HepG2 (cell line): ENCODE measurements at regions not wholly inside any gene's neighbourhood (a gene's known extent, or its start where the extent isn't known, plus 50 kb on each side); places are given as distances from the start of the nearest gene placed in this dataset.

ENCODE experiments used
- ATAC-seq: fragments of 200-7000 bp; cut with Tn5 transposase; 3 replicates; pipeline ENCODE4 v1.9.1; 2020; ENCODE audit warnings: mild to moderate bottlenecking, moderate library complexity
- BruUV-seq: library from RNA; stranded (reverse); fragments of 400-500 nt; replicated peaks from 2 replicates; lab custom pipeline; 2021; lab: Mats Ljungman, UMichigan
- CTCF ChIA-PET: fragments of 300-600 bp; formaldehyde crosslinking; extraction: SDS; loops from one replicate; lab custom pipeline; 2021; ENCODE audit warnings: low total read pairs, inconsistent platforms, low intra/inter-chr PET ratio; lab: Yijun Ruan, JAX
- POLR2A ChIA-PET: fragments of 350-600 bp; sonication (Branson Sonifier 250); formaldehyde crosslinking; loops from one replicate; lab custom pipeline; 2020; ENCODE audit warnings: antibody characterized with exemption, inconsistent platforms; lab: Yijun Ruan, JAX
- DNase-seq: peaks from one replicate; pipeline ENCODE4 v3.0.0-alpha.2; 2015; ENCODE audit warnings: low spot score
- FAIRE-seq: peaks from 3 replicates; lab custom pipeline; 2011; peaks lifted over from hg19 to GRCh38; lab: Jason Lieb, UNC
- H2AFZ ChIP-seq: one replicate; pipeline ENCODE4 v1.6.1; 2011; ENCODE audit warnings: low read length, inconsistent platforms
- H3K27ac ChIP-seq: fragments of 300-600 bp; 3 replicates; pipeline ENCODE4 v1.8.0; 2011; ENCODE audit warnings: mixed run types, mild to moderate bottlenecking, mixed read lengths, low read length, inconsistent platforms; ENCODE audit not compliant: insufficient read depth; ENCODE audit errors: extremely low read length
- H3K27me3 ChIP-seq, 2 experiments: fragments of 200-600 bp in 1 of 2; 2 replicates in 1 of 2; 3 replicates in 1 of 2; pipeline versions ENCODE4 v1.6.0 to v1.8.0; 2011; ENCODE audit warnings: low read length in 2 of 2, mild to moderate bottlenecking in 2 of 2, moderate library complexity in 2 of 2, inconsistent platforms in 1 of 2; ENCODE audit not compliant: insufficient read depth in 2 of 2, control insufficient read depth in 1 of 2
- H3K36me3 ChIP-seq, 2 experiments: fragments of 200-600 bp in 1 of 2; replicated peaks in 1 of 2; 2 replicates in 1 of 2; 3 replicates in 1 of 2; pipeline versions ENCODE4 v1.5.1 to v1.8.0; 2011; ENCODE audit warnings: low read length in 2 of 2, inconsistent platforms in 1 of 2; ENCODE audit not compliant: insufficient read depth in 2 of 2, control insufficient read depth in 1 of 2
- H3K4me1 ChIP-seq: 2 replicates; pipeline ENCODE4 v1.5.1; 2012; ENCODE audit warnings: low read length, inconsistent platforms; ENCODE audit not compliant: insufficient read depth
- H3K4me2 ChIP-seq: 2 replicates; pipeline ENCODE4 v1.6.0; 2011; ENCODE audit warnings: low read depth, low read length, inconsistent platforms
- H3K4me3 ChIP-seq, 3 experiments: fragments of 200-600 bp in 1 of 3; sonication (generic), shearing (Covaris generic) in 1 of 3; replicated peaks in 1 of 3; 2 replicates each; pipeline ENCODE4 v1.5.1; 2011 to 2016; ENCODE audit warnings: low read length in 3 of 3, inconsistent platforms in 2 of 3, low read depth in 2 of 3, mild to moderate bottlenecking in 2 of 3, control low read depth in 1 of 3, mixed read lengths in 1 of 3; ENCODE audit not compliant: insufficient read depth in 1 of 3
- H3K79me2 ChIP-seq: one replicate; pipeline ENCODE4 v1.6.1; 2011; ENCODE audit warnings: low read length, inconsistent platforms; ENCODE audit not compliant: insufficient read depth
- H3K9ac ChIP-seq: 2 replicates; pipeline ENCODE4 v1.6.0; 2011; ENCODE audit warnings: mild to moderate bottlenecking, low read depth, low read length, inconsistent platforms; ENCODE audit not compliant: insufficient read depth
- H3K9me3 ChIP-seq: 2 replicates; pipeline ENCODE4 v1.5.1; 2012; ENCODE audit warnings: mild to moderate bottlenecking, low read length
- H4K20me1 ChIP-seq: 2 replicates; pipeline ENCODE4 v1.6.0; 2011; ENCODE audit warnings: inconsistent platforms, mild to moderate bottlenecking, low read length, moderate library complexity; ENCODE audit not compliant: insufficient read depth
- CCAR2 ChIP-seq: fragments of 200-400 bp; formaldehyde crosslinking; optimal IDR thresholded peaks from 2 replicates; pipeline ENCODE3; 2018; ENCODE audit warnings: low read depth, mild to moderate bottlenecking, low read length, moderate library complexity
- EZH2 ChIP-seq: conservative IDR thresholded peaks from 2 replicates; pipeline ENCODE4 v1.6.1; 2012; ENCODE audit warnings: mild to moderate bottlenecking, low read depth, low read length, moderate library complexity
- HNRNPUL1 ChIP-seq: fragments of 200-400 bp; formaldehyde crosslinking; IDR thresholded peaks from 2 replicates; pipeline ENCODE4 v1.6.1; 2017; ENCODE audit warnings: low read depth, mild to moderate bottlenecking, low read length, moderate library complexity
- HOXA5 ChIP-seq: sonication (generic); formaldehyde crosslinking; IDR thresholded peaks from 2 replicates; pipeline ENCODE4 v1.4.0; 2020; ENCODE audit warnings: missing genetic modification reagents
- HOXD1 ChIP-seq: sonication (generic); formaldehyde crosslinking; IDR thresholded peaks from 2 replicates; pipeline ENCODE4 v1.5.0; 2020; ENCODE audit warnings: missing genetic modification reagents
- MAFK ChIP-seq, 2 experiments: IDR thresholded peaks in 1 of 2; conservative IDR thresholded peaks in 1 of 2; 2 replicates each; pipeline ENCODE4 v1.6.1; 2011; ENCODE audit warnings: improper control_type of control experiment in 2 of 2, low read length in 2 of 2
- MEIS1 ChIP-seq: sonication (generic); formaldehyde crosslinking; IDR thresholded peaks from 2 replicates; pipeline ENCODE4 v1.9.0; 2021; ENCODE audit warnings: mild to moderate bottlenecking, missing genetic modification reagents, moderate library complexity, borderline replicate concordance
- POLR2A ChIP-seq, 2 experiments: IDR thresholded peaks; 2 replicates each; pipeline ENCODE4 v1.6.1; 2011; ENCODE audit warnings: low read depth in 2 of 2, low read length in 2 of 2, mild to moderate bottlenecking in 1 of 2, moderate library complexity in 1 of 2; ENCODE audit not compliant: insufficient read depth in 1 of 2
- YEATS4 ChIP-seq: sonication (generic); formaldehyde crosslinking; IDR thresholded peaks from 2 replicates; pipeline ENCODE4 v1.4.0; 2020; ENCODE audit warnings: missing genetic modification reagents, borderline replicate concordance
- ZNF468 ChIP-seq: sonication (generic); formaldehyde crosslinking; IDR thresholded peaks from 2 replicates; pipeline ENCODE4 v1.8.0; 2022; ENCODE audit warnings: mild to moderate bottlenecking, moderate library complexity, missing genetic modification reagents
- ZNF572 ChIP-seq: sonication (generic); formaldehyde crosslinking; IDR thresholded peaks from 2 replicates; pipeline ENCODE4 v1.5.1; 2020; ENCODE audit warnings: mild to moderate bottlenecking, missing genetic modification reagents
- ZNF619 ChIP-seq: sonication (generic); formaldehyde crosslinking; IDR thresholded peaks from 2 replicates; pipeline ENCODE4 v1.4.0; 2020; ENCODE audit warnings: mild to moderate bottlenecking, missing genetic modification reagents
- ZNF891 ChIP-seq: sonication (generic); formaldehyde crosslinking; IDR thresholded peaks from 2 replicates; pipeline ENCODE4 v1.5.0; 2020; ENCODE audit warnings: mild to moderate bottlenecking, missing genetic modification reagents
- WGBS: methylation state at CpG from one replicate; pipeline ENCODE4 v1.1.6; 2017; ENCODE audit warnings: low lambda C conversion rate; 5-methylcytosine and 5-hydroxymethylcytosine counted together
- in situ Hi-C: cut with HindIII; loops from 2 replicates; pipeline ENCODE4 v1.10.0; 2017; ENCODE audit warnings: low pct_unique_long_range_greater_than_20kb; ENCODE audit not compliant: extremely low pct_ligation_motif_present
- intact Hi-C: fragments of 100-400 bp; cut with micrococcal nuclease; formaldehyde crosslinking; loops from one replicate; pipeline ENCODE4 v1.10.0; 2022; ENCODE audit not compliant: unreplicated experiment
- TF ChIP-seq, protein P1 (sequence below): IDR thresholded peaks from 2 replicates; pipeline ENCODE4 v1.6.1; 2016; ENCODE audit warnings: missing compliant biosample characterization, missing genetic modification reagents, borderline replicate concordance
- TF ChIP-seq, protein P2 (sequence below): sonication (generic); formaldehyde crosslinking; IDR thresholded peaks from 2 replicates; pipeline ENCODE4 v1.4.0; 2020; ENCODE audit warnings: missing genetic modification reagents, low read depth, mild to moderate bottlenecking, borderline replicate concordance
- TF ChIP-seq, protein P3 (sequence below): IDR thresholded peaks from 2 replicates; pipeline ENCODE4 v1.6.1; 2016; ENCODE audit warnings: mild to moderate bottlenecking, missing biosample characterization, missing genetic modification reagents

DNA sequence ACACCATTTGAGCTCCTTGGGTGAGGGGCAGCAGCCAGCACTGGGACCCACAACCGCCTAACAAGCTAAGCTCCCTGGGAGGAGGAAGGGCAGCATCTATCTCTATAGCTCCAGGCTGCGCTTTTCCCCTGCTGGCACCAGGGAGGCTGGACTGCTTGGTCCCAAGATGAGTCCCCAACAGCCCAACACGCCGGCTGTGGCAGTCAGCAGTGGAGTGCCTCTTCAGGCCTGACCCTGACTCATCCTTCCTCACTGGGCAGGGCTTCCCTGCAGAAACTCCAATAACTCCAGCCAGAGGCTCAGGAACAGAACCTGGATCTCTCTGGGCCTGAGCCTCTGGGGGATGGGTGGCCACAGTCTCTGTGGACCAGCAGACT is 113.7 kb upstream of the ADAMTS16 start:
- no peak for TF ChIP-seq HOXD1 (CRISPR knock-in tag)
- no peak for TF ChIP-seq YEATS4 (CRISPR knock-in tag)
- TF ChIP-seq ZNF572 (CRISPR knock-in tag) = no peak
- TF ChIP-seq MAFK (conservative IDR thresholded peaks at IDR 0.05 in 1 of 2, IDR thresholded peaks at IDR 0.05 in 1 of 2; ENCODE audit: low read length in 2 of 2) = no peak
- TF ChIP-seq ZNF468 (CRISPR knock-in tag) = no peak
- TF ChIP-seq, protein P1, sequence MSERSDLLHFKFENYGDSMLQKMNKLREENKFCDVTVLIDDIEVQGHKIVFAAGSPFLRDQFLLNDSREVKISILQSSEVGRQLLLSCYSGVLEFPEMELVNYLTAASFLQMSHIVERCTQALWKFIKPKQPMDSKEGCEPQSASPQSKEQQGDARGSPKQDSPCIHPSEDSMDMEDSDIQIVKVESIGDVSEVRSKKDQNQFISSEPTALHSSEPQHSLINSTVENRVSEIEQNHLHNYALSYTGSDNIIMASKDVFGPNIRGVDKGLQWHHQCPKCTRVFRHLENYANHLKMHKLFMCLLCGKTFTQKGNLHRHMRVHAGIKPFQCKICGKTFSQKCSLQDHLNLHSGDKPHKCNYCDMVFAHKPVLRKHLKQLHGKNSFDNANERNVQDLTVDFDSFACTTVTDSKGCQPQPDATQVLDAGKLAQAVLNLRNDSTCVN (CRISPR knock-in tag) = no peak
- no peak for TF ChIP-seq HOXA5
- no peak for TF ChIP-seq MEIS1
- no peak for TF ChIP-seq POLR2A (IDR thresholded peaks at IDR 0.05; ENCODE audit: insufficient read depth in 1 of 2, low read depth in 2 of 2, low read length in 2 of 2)
- no peak for TF ChIP-seq HNRNPUL1
- TF ChIP-seq, protein P2, sequence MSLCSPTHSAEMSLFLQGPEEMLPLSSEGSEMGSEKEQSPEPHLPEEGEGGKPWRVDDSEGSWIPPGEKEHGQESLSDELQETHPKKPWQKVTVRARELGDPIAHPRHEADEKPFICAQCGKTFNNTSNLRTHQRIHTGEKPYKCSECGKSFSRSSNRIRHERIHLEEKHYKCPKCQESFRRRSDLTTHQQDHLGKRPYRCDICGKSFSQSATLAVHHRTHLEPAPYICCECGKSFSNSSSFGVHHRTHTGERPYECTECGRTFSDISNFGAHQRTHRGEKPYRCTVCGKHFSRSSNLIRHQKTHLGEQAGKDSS (CRISPR knock-in tag) = no peak
- TF ChIP-seq, protein P3, sequence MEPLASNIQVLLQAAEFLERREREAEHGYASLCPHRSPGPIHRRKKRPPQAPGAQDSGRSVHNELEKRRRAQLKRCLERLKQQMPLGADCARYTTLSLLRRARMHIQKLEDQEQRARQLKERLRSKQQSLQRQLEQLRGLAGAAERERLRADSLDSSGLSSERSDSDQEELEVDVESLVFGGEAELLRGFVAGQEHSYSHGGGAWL (CRISPR knock-in tag) = no peak
- TF ChIP-seq CCAR2 = no peak
- no peak for TF ChIP-seq EZH2
- TF ChIP-seq ZNF619 (CRISPR knock-in tag) = no peak
- no peak for TF ChIP-seq ZNF891
- TF ChIP-seq, all 625 proteins: peak for 0
- no peaks in the 10 kb centered on the region for H4K20me1 ChIP-seq
- ATAC-seq (peak; percentile 67), FAIRE-seq (no peak), DNase-seq (no peak)
- peaks cover 8% of the 10 kb centered on the region for H3K4me1 ChIP-seq
- H3K79me2 ChIP-seq = no peaks in the 10 kb centered on the region
- no peaks in the 10 kb centered on the region for H3K36me3 ChIP-seq
- peak overlapping the region; percentile 82; the same call in 1 of the 2 replicates for H3K4me2 ChIP-seq
- BruUV-seq = no TSS peak
- WGBS = 38% methylated on average over 3 of the region's 4 CpGs
- H3K9me3 ChIP-seq = no peaks in the 10 kb centered on the region
- no peak overlapping the region for H3K27ac ChIP-seq
- peak overlapping the region in 1 of 3 experiments; percentile 76; a peak in 1 of 6 replicates for H3K4me3 ChIP-seq
- intact Hi-C loops (no loop called here), in situ Hi-C loops (no loop called here)
- H3K9ac ChIP-seq = no peak overlapping the region
- ChIA-PET CTCF (no interaction called here), POLR2A (interaction anchor here (0.7 to 1.4 kb wide), 2 partner anchors 10 to 37 kb away, joined by 3 to 6 read pairs; no protein-coding TSS in a partner anchor)
- H3K27me3 ChIP-seq = no peaks in the 10 kb centered on the region
- H2AFZ ChIP-seq = peak overlapping the region; percentile 90
